ENCODE measurements at regions not wholly inside any gene's neighbourhood (a gene's known extent, or its start where the extent isn't known, plus 50 kb on each side); places are given as distances from the start of the nearest gene placed in this dataset.

- ChIA-PET POLR2A (no interaction called here), CTCF (no interaction called here)
- no peak overlapping the region for H3K4me3 ChIP-seq (ENCODE audit: low read depth in 2 of 2, low read length in 2 of 2)
- no peak for TF ChIP-seq TCF7L2 (IDR thresholded peaks at IDR 0.05; ENCODE audit: low read depth, low read length)
- no peak for TF ChIP-seq CTCF (IDR thresholded peaks at IDR 0.05)
- no peak for TF ChIP-seq SIN3A (IDR thresholded peaks at IDR 0.05; ENCODE audit: borderline replicate concordance, insufficient read depth, low read depth, low read length)
- TF ChIP-seq POLR2AphosphoS5 (IDR thresholded peaks at IDR 0.05; ENCODE audit: low read depth, low read length) = no peak
- TF ChIP-seq REST (IDR thresholded peaks at IDR 0.05; ENCODE audit: insufficient read depth in 1 of 2, low read depth in 2 of 2, low read length in 1 of 2) = no peak
- no peak overlapping the region for H3K27ac ChIP-seq (ENCODE audit: low read length)
- in situ Hi-C loops (cut with HindIII; ENCODE audit: low pct_unique_long_range_greater_than_20kb, low sequenced_read_pairs) (no loop called here), intact Hi-C loops (cut with micrococcal nuclease; ENCODE audit: unreplicated experiment) (no loop called here)
- H3K9me3 ChIP-seq (ENCODE audit: control insufficient read depth, insufficient read depth, low read depth, low read length) = peaks cover 9% of the 10 kb centered on the region; the same call in 1 of the 2 replicates
- no peaks in the 10 kb centered on the region for H3K27me3 ChIP-seq (ENCODE audit: control insufficient read depth, insufficient read depth, low read length)
- no peaks in the 10 kb centered on the region; the same call in 1 of the 2 replicates for H3K36me3 ChIP-seq (ENCODE audit: control insufficient read depth, insufficient read depth, low read length)
- DNase-seq (ENCODE audit: low read depth, low spot score) = no peak
- no peaks in the 10 kb centered on the region for H3K4me1 ChIP-seq (ENCODE audit: control insufficient read depth, insufficient read depth, low read length)
- no peak for ATAC-seq
- no TSS peak for BruUV-seq (replicated peaks)
Observed at GRCh38 chr6:9208966-9209365, 773.6 kb upstream of the SLC35B3 start.

GRCh38 chr6:9205645-9206044 is 770.3 kb upstream of the SLC35B3 start:
- no peak for DNase-seq (ENCODE audit: low read depth, low spot score)
- in situ Hi-C loops (cut with HindIII; ENCODE audit: low pct_unique_long_range_greater_than_20kb, low sequenced_read_pairs) = no loop called here
- no TSS peak for BruUV-seq (replicated peaks)
- H3K27me3 ChIP-seq (ENCODE audit: control insufficient read depth, insufficient read depth, low read length) = no peaks in the 10 kb centered on the region
- H3K4me1 ChIP-seq (ENCODE audit: control insufficient read depth, insufficient read depth, low read length) = no peaks in the 10 kb centered on the region
- TF ChIP-seq TCF7L2 (IDR thresholded peaks at IDR 0.05; ENCODE audit: low read depth, low read length) = no peak
- no peaks in the 10 kb centered on the region; the same call in 1 of the 2 replicates for H3K36me3 ChIP-seq (ENCODE audit: control insufficient read depth, insufficient read depth, low read length)
- no peak overlapping the region for H3K4me3 ChIP-seq (ENCODE audit: low read depth in 2 of 2, low read length in 2 of 2)
- no peak overlapping the region for H3K27ac ChIP-seq (ENCODE audit: low read length)
- ATAC-seq = no peak
- CTCF ChIA-PET = no interaction called here
- H3K9me3 ChIP-seq (ENCODE audit: control insufficient read depth, insufficient read depth, low read depth, low read length) = peaks cover 9% of the 10 kb centered on the region; the same call in 1 of the 2 replicates
- intact Hi-C loops (cut with micrococcal nuclease; ENCODE audit: unreplicated experiment) = no loop called here
- POLR2A ChIA-PET = no interaction called here

GRCh38 chr6:9204171-9204570 is 768.8 kb upstream of the SLC35B3 start:
- Histone ChIP-seq H3K27ac (ENCODE audit: low read length) (no peak overlapping the region), H3K4me3 (ENCODE audit: low read depth in 2 of 2, low read length in 2 of 2) (no peak overlapping the region), H3K27me3 (ENCODE audit: control insufficient read depth, insufficient read depth, low read length) (no peaks in the 10 kb centered on the region), H3K36me3 (ENCODE audit: control insufficient read depth, insufficient read depth, low read length) (no peaks in the 10 kb centered on the region; the same call in 1 of the 2 replicates), H3K4me1 (ENCODE audit: control insufficient read depth, insufficient read depth, low read length) (no peaks in the 10 kb centered on the region), H3K9me3 (ENCODE audit: control insufficient read depth, insufficient read depth, low read depth, low read length) (peaks cover 9% of the 10 kb centered on the region; the same call in 1 of the 2 replicates)
- DNase-seq (ENCODE audit: low read depth, low spot score) = peak; percentile 54
- CTCF ChIA-PET = no interaction called here
- TF ChIP-seq TCF7L2 (IDR thresholded peaks at IDR 0.05; ENCODE audit: low read depth, low read length) = no peak
- TF ChIP-seq POLR2AphosphoS5 (IDR thresholded peaks at IDR 0.05; ENCODE audit: low read depth, low read length) = no peak
- no peak for TF ChIP-seq SIN3A (IDR thresholded peaks at IDR 0.05; ENCODE audit: borderline replicate concordance, insufficient read depth, low read depth, low read length)
- no peak for TF ChIP-seq REST (IDR thresholded peaks at IDR 0.05; ENCODE audit: insufficient read depth in 1 of 2, low read depth in 2 of 2, low read length in 1 of 2)
- no peak for TF ChIP-seq CTCF (IDR thresholded peaks at IDR 0.05)
- no TSS peak for BruUV-seq (replicated peaks)
- in situ Hi-C loops (cut with HindIII; ENCODE audit: low pct_unique_long_range_greater_than_20kb, low sequenced_read_pairs) = no loop called here
- ATAC-seq = no peak
- POLR2A ChIA-PET = no interaction called here
- intact Hi-C loops (cut with micrococcal nuclease; ENCODE audit: unreplicated experiment) = no loop called here

Data from Panc1 (cell line).